Spinal cord (tissue), 9 donors: ENCODE measurements at regions not wholly inside any gene's neighbourhood (a gene's known extent, or its start where the extent isn't known, plus 50 kb on each side); places are given as distances from the start of the nearest gene placed in this dataset.

Experiments used
- DNase-seq, 6 donors: peaks; one replicate each; pipeline versions ENCODE4 v3.0.0 to v3.0.0-alpha.2; 2013 to 2015; ENCODE audit warnings: low spot score in 6 of 6, low read depth in 4 of 6
- H3K27ac ChIP-seq: one replicate; pipeline ENCODE4 v1.5.1; 2013; ENCODE audit warnings: low read depth, low read length, control low read depth
- H3K27me3 ChIP-seq: one replicate; pipeline ENCODE4 v1.6.1; 2013; ENCODE audit warnings: low read length; ENCODE audit not compliant: control insufficient read depth, insufficient read depth
- H3K36me3 ChIP-seq: one replicate; pipeline ENCODE4 v1.6.1; 2013; ENCODE audit warnings: low read length; ENCODE audit not compliant: control insufficient read depth, insufficient read depth
- H3K4me1 ChIP-seq: one replicate; pipeline ENCODE4 v1.6.1; 2013; ENCODE audit warnings: low read length; ENCODE audit not compliant: control insufficient read depth, insufficient read depth
- H3K4me3 ChIP-seq: one replicate; pipeline ENCODE4 v1.5.1; 2013; ENCODE audit warnings: low read depth, low read length, control low read depth
- H3K9me3 ChIP-seq: one replicate; pipeline ENCODE4 v1.6.1; 2013; ENCODE audit warnings: low read length; ENCODE audit not compliant: control insufficient read depth, insufficient read depth
- WGBS: methylation state at CpG from one replicate; pipeline ENCODE4 v1.1.5; 2013; ENCODE audit warnings: missing lambda C conversion rate; ENCODE audit not compliant: insufficient coverage; 5-methylcytosine and 5-hydroxymethylcytosine counted together
- donor health status: healthy.

- no peaks in the 10 kb centered on the region for H3K27me3 ChIP-seq
- H3K4me1 ChIP-seq: no peaks in the 10 kb centered on the region
- DNase-seq: no peak
- H3K4me3 ChIP-seq: no peak overlapping the region
- no peak overlapping the region for H3K27ac ChIP-seq
- H3K36me3 ChIP-seq: no peaks in the 10 kb centered on the region
- no peaks in the 10 kb centered on the region for H3K9me3 ChIP-seq
Measured at GRCh38 chr17:71387456-71387855, 733.4 kb upstream of the SOX9 start.

- Histone ChIP-seq H3K4me3 (no peak overlapping the region), H3K4me1 (no peaks in the 10 kb centered on the region), H3K9me3 (no peaks in the 10 kb centered on the region), H3K27me3 (no peaks in the 10 kb centered on the region), H3K27ac (no peak overlapping the region), H3K36me3 (no peaks in the 10 kb centered on the region)
- WGBS: 85% methylated on average over 3 of the region's 4 CpGs
- no peak for DNase-seq
Measured at GRCh38 chr17:71392715-71393567, 727.9 kb upstream of the SOX9 start.

GRCh38 chr17:71395901-71396300 lies 724.9 kb upstream of the SOX9 start:
- no peak for DNase-seq
- Histone ChIP-seq H3K4me3 (no peak overlapping the region), H3K27ac (no peak overlapping the region), H3K36me3 (no peaks in the 10 kb centered on the region), H3K27me3 (no peaks in the 10 kb centered on the region), H3K9me3 (no peaks in the 10 kb centered on the region), H3K4me1 (no peaks in the 10 kb centered on the region)
- no CpG with 5 or more reads among the region's 2 CpGs for WGBS

- H3K36me3 ChIP-seq: no peaks in the 10 kb centered on the region
- H3K27me3 ChIP-seq: no peaks in the 10 kb centered on the region
- no peaks in the 10 kb centered on the region for H3K9me3 ChIP-seq
- whole genome bisulfite sequencing: no CpG with 5 or more reads among the region's 3 CpGs
- no peak overlapping the region for H3K4me3 ChIP-seq
- no peak overlapping the region for H3K27ac ChIP-seq
- no peaks in the 10 kb centered on the region for H3K4me1 ChIP-seq
- no peak for DNase-seq
Measured at GRCh38 chr17:71396711-71397110, 724.1 kb upstream of the SOX9 start.

- H3K36me3 ChIP-seq: no peaks in the 10 kb centered on the region
- no CpG with 5 or more reads among the region's 2 CpGs for WGBS
- H3K4me1 ChIP-seq: no peaks in the 10 kb centered on the region
- H3K27ac ChIP-seq: no peak overlapping the region
- peak in 1 of 6 donors; percentile 13 for DNase-seq
- H3K9me3 ChIP-seq: no peaks in the 10 kb centered on the region
- no peaks in the 10 kb centered on the region for H3K27me3 ChIP-seq
- no peak overlapping the region for H3K4me3 ChIP-seq
Measured at GRCh38 chr17:71398025-71398424, 722.8 kb upstream of the SOX9 start.

- H3K27ac ChIP-seq: no peak overlapping the region
- no peaks in the 10 kb centered on the region for H3K27me3 ChIP-seq
- H3K36me3 ChIP-seq: no peaks in the 10 kb centered on the region
- H3K9me3 ChIP-seq: no peaks in the 10 kb centered on the region
- WGBS: 6% methylated on average over 3 of the region's 4 CpGs
- peak in 3 of 6 donors; percentile 5 to 67 (median 16) for DNase-seq
- H3K4me3 ChIP-seq: no peak overlapping the region
- H3K4me1 ChIP-seq: no peaks in the 10 kb centered on the region
Measured at GRCh38 chr17:71398800-71399219, 722.0 kb upstream of the SOX9 start.

GRCh38 chr17:71399221-71399620 lies 721.6 kb upstream of the SOX9 start:
- no CpG with 5 or more reads among the region's 3 CpGs for WGBS
- H3K4me1 ChIP-seq: no peaks in the 10 kb centered on the region
- no peak overlapping the region for H3K4me3 ChIP-seq
- H3K36me3 ChIP-seq: no peaks in the 10 kb centered on the region
- DNase-seq: no peak
- H3K9me3 ChIP-seq: no peaks in the 10 kb centered on the region
- no peaks in the 10 kb centered on the region for H3K27me3 ChIP-seq
- H3K27ac ChIP-seq: no peak overlapping the region

GRCh38 chr17:71399649-71400048 lies 721.2 kb upstream of the SOX9 start:
- H3K9me3 ChIP-seq: no peaks in the 10 kb centered on the region
- H3K36me3 ChIP-seq: no peaks in the 10 kb centered on the region
- no CpG with 5 or more reads among the region's 1 CpG for WGBS
- no peaks in the 10 kb centered on the region for H3K27me3 ChIP-seq
- no peaks in the 10 kb centered on the region for H3K4me1 ChIP-seq
- no peak overlapping the region for H3K27ac ChIP-seq
- no peak for DNase-seq
- H3K4me3 ChIP-seq: no peak overlapping the region

GRCh38 chr17:71402007-71402406 lies 718.8 kb upstream of the SOX9 start:
- H3K27ac ChIP-seq: no peak overlapping the region
- DNase-seq: no peak
- no peaks in the 10 kb centered on the region for H3K4me1 ChIP-seq
- no peaks in the 10 kb centered on the region for H3K36me3 ChIP-seq
- H3K27me3 ChIP-seq: no peaks in the 10 kb centered on the region
- H3K4me3 ChIP-seq: no peak overlapping the region
- no CpG with 5 or more reads among the region's 1 CpG for WGBS
- no peaks in the 10 kb centered on the region for H3K9me3 ChIP-seq

- WGBS: 81% methylated on average over 2 of the region's 3 CpGs
- H3K4me3 ChIP-seq: no peak overlapping the region
- H3K4me1 ChIP-seq: no peaks in the 10 kb centered on the region
- H3K36me3 ChIP-seq: no peaks in the 10 kb centered on the region
- H3K9me3 ChIP-seq: no peaks in the 10 kb centered on the region
- no peaks in the 10 kb centered on the region for H3K27me3 ChIP-seq
- peak in 1 of 6 donors; percentile 25 for DNase-seq
- no peak overlapping the region for H3K27ac ChIP-seq
Measured at GRCh38 chr17:71402661-71403141, 718.1 kb upstream of the SOX9 start.
